H1 (cell line): ENCODE measurements at regions not wholly inside any gene's neighbourhood (a gene's known extent, or its start where the extent isn't known, plus 50 kb on each side); places are given as distances from the start of the nearest gene placed in this dataset.

Experiments
- CTCF ChIP-seq, 3 experiments: IDR thresholded peaks; 1 replicate in 2 of 3; 2 replicates in 1 of 3; pipeline versions ENCODE4 v1.5.1 to v1.6.1; 2011; ENCODE audit warnings: low read length in 3 of 3, mild to moderate bottlenecking in 3 of 3, inconsistent platforms in 2 of 3, low read depth in 1 of 3, moderate library complexity in 1 of 3; ENCODE audit not compliant: insufficient read depth in 1 of 3; ENCODE audit errors: control extremely low read depth in 1 of 3
- GABPA ChIP-seq: IDR thresholded peaks from 2 replicates; pipeline ENCODE4 v1.6.1; 2011; ENCODE audit warnings: mild to moderate bottlenecking, low read length, moderate library complexity, borderline replicate concordance; ENCODE audit not compliant: insufficient read depth
- POLR2A ChIP-seq, 2 experiments: IDR thresholded peaks; 1 replicate in 1 of 2; 2 replicates in 1 of 2; pipeline ENCODE4 v1.6.1; 2011; ENCODE audit warnings: low read depth in 2 of 2, low read length in 2 of 2, mild to moderate bottlenecking in 2 of 2; ENCODE audit errors: control extremely low read depth in 1 of 2
- RNF2 ChIP-seq: fragments of 200-900, 300-1000 bp; sonication (generic); IDR thresholded peaks from 2 replicates; pipeline ENCODE4 v1.7.1; 2016; ENCODE audit warnings: borderline replicate concordance, low read depth, mild to moderate bottlenecking, antibody characterized with exemption, low read length; ENCODE audit not compliant: poor library complexity, severe bottlenecking; ENCODE audit errors: missing control alignments
- SIRT6 ChIP-seq: IDR thresholded peaks from one replicate; pipeline ENCODE4 v1.7.1; 2012; ENCODE audit warnings: low read length, inconsistent platforms

GRCh38 chr1:244212797-244213475, 161.9 kb downstream of the ZBTB18 start:
- no peak for TF ChIP-seq CTCF (IDR thresholded peaks at IDR 0.05; ENCODE audit: control extremely low read depth in 1 of 3, insufficient read depth in 1 of 3, low read depth in 1 of 3, low read length in 3 of 3)
- no peak for TF ChIP-seq GABPA
- no peak for TF ChIP-seq RNF2
- no peak for TF ChIP-seq SIRT6
- no peak for TF ChIP-seq POLR2A (IDR thresholded peaks at IDR 0.05; ENCODE audit: control extremely low read depth in 1 of 2, low read depth in 2 of 2, low read length in 2 of 2)
